ENCODE measurements at regions not wholly inside any gene's neighbourhood (a gene's known extent, or its start where the extent isn't known, plus 50 kb on each side); places are given as distances from the start of the nearest gene placed in this dataset.
A peak's percentile ranks its signal among the peaks of the same experiment; 100 is the strongest.
"Not testable (repeated sequence)": the region's sequence is repeated elsewhere in the genome, so short reads cannot be mapped to it uniquely, and the experiment has no call there.

- H3K9me3 ChIP-seq, result peaks cover 0 to 8% of the 10 kb centered on the region in 2 donors
- H3K36me3 ChIP-seq, result no peaks in the 10 kb centered on the region
- H3K4me1 ChIP-seq, result no peaks in the 10 kb centered on the region
- TF ChIP-seq POLR2A (IDR thresholded peaks at IDR 0.05) (no peak), CTCF (IDR thresholded peaks at IDR 0.05) (no peak), POLR2AphosphoS5 (IDR thresholded peaks at IDR 0.05) (no peak)
- intact Hi-C loops (cut with DNase I; ENCODE audit: low total_unique reads), result no loop called here
- H3K27me3 ChIP-seq, result no peaks in the 10 kb centered on the region
- H3K27ac ChIP-seq, result no peak overlapping the region
- H3K4me3 ChIP-seq, result no peak overlapping the region
- DNase-seq (ENCODE audit: low spot score in 2 of 2), result no peak
These were observed 106.2 kb upstream of the L3MBTL4 start for GRCh38 chr18:6520901-6521300.

GRCh38 chr18:6521803-6522418, 107.2 kb upstream of the L3MBTL4 start:
- no peaks in the 10 kb centered on the region for H3K27me3 ChIP-seq
- no peak overlapping the region for H3K4me3 ChIP-seq
- H3K27ac ChIP-seq, result no peak overlapping the region
- peaks cover 0 to 8% of the 10 kb centered on the region in 2 donors for H3K9me3 ChIP-seq
- H3K36me3 ChIP-seq, result no peaks in the 10 kb centered on the region
- intact Hi-C loops (cut with DNase I; ENCODE audit: low total_unique reads), result no loop called here
- H3K4me1 ChIP-seq, result no peaks in the 10 kb centered on the region
- TF ChIP-seq CTCF (IDR thresholded peaks at IDR 0.05), result peak; percentile 23 to 63 (median 58)
- no peak for TF ChIP-seq POLR2A (IDR thresholded peaks at IDR 0.05)
- DNase-seq (ENCODE audit: low spot score in 2 of 2), result peak in 1 of 2 donors; percentile 54

- peaks cover 0 to 5% of the 10 kb centered on the region in 2 donors for H3K9me3 ChIP-seq
- H3K4me3 ChIP-seq, result no peak overlapping the region
- H3K4me1 ChIP-seq, result no peaks in the 10 kb centered on the region
- TF ChIP-seq POLR2AphosphoS5 (IDR thresholded peaks at IDR 0.05) (no peak), POLR2A (IDR thresholded peaks at IDR 0.05) (no peak), CTCF (IDR thresholded peaks at IDR 0.05) (no peak)
- no peaks in the 10 kb centered on the region for H3K36me3 ChIP-seq
- no peaks in the 10 kb centered on the region for H3K27me3 ChIP-seq
- DNase-seq (ENCODE audit: low spot score in 2 of 2), result no peak
- no peak overlapping the region for H3K27ac ChIP-seq
- intact Hi-C loops (cut with DNase I; ENCODE audit: low total_unique reads), result no loop called here
These were observed 110.9 kb upstream of the L3MBTL4 start for GRCh38 chr18:6525604-6526003.

- no peaks in the 10 kb centered on the region for H3K27me3 ChIP-seq
- no peaks in the 10 kb centered on the region for H3K9me3 ChIP-seq
- intact Hi-C loops (cut with DNase I; ENCODE audit: low total_unique reads), result no loop called here
- no peaks in the 10 kb centered on the region for H3K4me1 ChIP-seq
- no peak overlapping the region for H3K4me3 ChIP-seq
- TF ChIP-seq CTCF (IDR thresholded peaks at IDR 0.05), result no peak
- no peak for TF ChIP-seq POLR2AphosphoS5 (IDR thresholded peaks at IDR 0.05)
- TF ChIP-seq POLR2A (IDR thresholded peaks at IDR 0.05), result no peak
- no peaks in the 10 kb centered on the region for H3K36me3 ChIP-seq
- DNase-seq (ENCODE audit: low spot score in 2 of 2), result no peak
- H3K27ac ChIP-seq, result no peak overlapping the region
These were observed 122.8 kb upstream of the L3MBTL4 start for GRCh38 chr18:6537475-6537874.

- H3K4me3 ChIP-seq, result peak overlapping the region in 1 of 3 donors; percentile 5
- intact Hi-C loops (cut with DNase I; ENCODE audit: low total_unique reads); H3K9me3 ChIP-seq; H3K4me1 ChIP-seq; H3K27me3 ChIP-seq; H3K36me3 ChIP-seq; DNase-seq (ENCODE audit: low spot score in 2 of 2): not testable (repeated sequence)
- peak overlapping the region; percentile 64 to 70 for H3K27ac ChIP-seq
These were observed 126.5 kb upstream of the L3MBTL4 start for GRCh38 chr18:6541131-6541679.

Data from breast epithelium (tissue), 4 donors.